Mesendoderm (in vitro differentiated cells): ENCODE measurements at regions not wholly inside any gene's neighbourhood (a gene's known extent, or its start where the extent isn't known, plus 50 kb on each side); places are given as distances from the start of the nearest gene placed in this dataset.

ENCODE experiments used
- DNase-seq: peaks from one replicate; pipeline ENCODE4 v3.0.0; 2013
- H2AK5ac ChIP-seq: 2 replicates; pipeline ENCODE4 v1.6.1; 2013; ENCODE audit warnings: low read length, inconsistent platforms
- H2BK120ac ChIP-seq: 2 replicates; pipeline ENCODE4 v1.6.1; 2013; ENCODE audit warnings: low read depth, mild to moderate bottlenecking, low read length, moderate library complexity, mixed read lengths
- H2BK15ac ChIP-seq: replicated peaks from 2 replicates; pipeline ENCODE4 v1.6.1; 2013; ENCODE audit warnings: low read depth, mild to moderate bottlenecking, moderate library complexity
- H2BK5ac ChIP-seq: 2 replicates; pipeline ENCODE4 v1.6.1; 2013; ENCODE audit warnings: low read length, inconsistent platforms
- H3K18ac ChIP-seq: 2 replicates; pipeline ENCODE4 v1.6.1; 2013; ENCODE audit warnings: mild to moderate bottlenecking, low read length, mixed read lengths
- H3K23ac ChIP-seq: one replicate; pipeline ENCODE4 v1.6.1; 2013; ENCODE audit warnings: low read length
- H3K27ac ChIP-seq: 2 replicates; pipeline ENCODE4 v1.5.1; 2013; ENCODE audit warnings: low read depth, mild to moderate bottlenecking, inconsistent platforms, low read length, moderate library complexity
- H3K27me3 ChIP-seq: 2 replicates; pipeline ENCODE4 v1.6.1; 2013; ENCODE audit warnings: low read length, control low read depth, mild to moderate bottlenecking, inconsistent platforms; ENCODE audit not compliant: insufficient read depth, poor library complexity
- H3K36me3 ChIP-seq: 2 replicates; pipeline ENCODE4 v1.6.1; 2013; ENCODE audit warnings: low read length, inconsistent platforms; ENCODE audit not compliant: control insufficient read depth, insufficient read depth
- H3K4ac ChIP-seq: one replicate; pipeline ENCODE4 v1.6.1; 2013; ENCODE audit warnings: low read depth, mild to moderate bottlenecking, low read length, moderate library complexity
- H3K4me1 ChIP-seq: 2 replicates; pipeline ENCODE4 v1.6.1; 2013; ENCODE audit warnings: low read depth, low read length, inconsistent platforms; ENCODE audit not compliant: control insufficient read depth
- H3K4me2 ChIP-seq: 2 replicates; pipeline ENCODE4 v1.6.1; 2013; ENCODE audit warnings: low read length
- H3K4me3 ChIP-seq: 2 replicates; pipeline ENCODE4 v1.5.1; 2013; ENCODE audit warnings: mild to moderate bottlenecking, low read length
- H3K56ac ChIP-seq: one replicate; pipeline ENCODE4 v1.6.1; 2013; ENCODE audit warnings: low read length
- H3K79me1 ChIP-seq: 2 replicates; pipeline ENCODE4 v1.6.1; 2013; ENCODE audit warnings: low read length, inconsistent platforms
- H3K79me2 ChIP-seq: 2 replicates; pipeline ENCODE4 v1.6.1; 2013; ENCODE audit warnings: mild to moderate bottlenecking, low read length; ENCODE audit not compliant: control insufficient read depth, insufficient read depth
- H3K9ac ChIP-seq: 2 replicates; pipeline ENCODE4 v1.6.1; 2013; ENCODE audit warnings: low read length, inconsistent platforms
- H4K5ac ChIP-seq: one replicate; pipeline ENCODE4 v1.6.1; 2013; ENCODE audit warnings: low read length
- H4K8ac ChIP-seq: one replicate; pipeline ENCODE4 v1.6.1; 2013; ENCODE audit warnings: low read depth, mild to moderate bottlenecking, control low read depth, low read length, moderate library complexity
- WGBS: extraction: QIAGEN DNeasy Blood & Tissue Kit; methylation state at CpG from one replicate; pipeline ENCODE4 v1.1.7; 2013; ENCODE audit warnings: low lambda C conversion rate, missing lambda C conversion rate; ENCODE audit not compliant: insufficient coverage; ENCODE audit errors: extremely low coverage; 5-methylcytosine and 5-hydroxymethylcytosine counted together

- H3K4me1 ChIP-seq = peaks cover 20% of the 10 kb centered on the region
- no peaks in the 10 kb centered on the region for H3K79me2 ChIP-seq
- no peak for DNase-seq
These were observed 62.8 kb upstream of the ATL2 start for GRCh38 chr2:38439863-38440262.

GRCh38 chr2:38438883-38439612 is 62.0 kb upstream of the ATL2 start:
- Histone ChIP-seq H3K79me2 (no peaks in the 10 kb centered on the region), H3K27me3 (no peaks in the 10 kb centered on the region), H3K4me3 (no peak overlapping the region), H3K27ac (no peak overlapping the region), H4K5ac (no peak overlapping the region), H3K18ac (no peak overlapping the region), H4K8ac (no peak overlapping the region), H2BK5ac (no peak overlapping the region), H2BK120ac (no peak overlapping the region), H3K79me1 (no peaks in the 10 kb centered on the region), H3K56ac (no peak overlapping the region), H3K9ac (no peak overlapping the region), H3K36me3 (no peaks in the 10 kb centered on the region), H3K23ac (no peak overlapping the region), H2AK5ac (no peak overlapping the region), H3K4ac (no peak overlapping the region), H2BK15ac (no peak overlapping the region), H3K4me2 (no peak overlapping the region), H3K4me1 (peaks cover 20% of the 10 kb centered on the region)
- WGBS = no CpG with 5 or more reads among the region's 2 CpGs
- no peak for DNase-seq

More at GRCh38 chr2:38439863-38440262, 62.8 kb upstream of the ATL2 start:
- no peak overlapping the region for H3K23ac ChIP-seq
- H3K18ac ChIP-seq = no peak overlapping the region
- no peak overlapping the region for H4K5ac ChIP-seq
- H2BK15ac ChIP-seq = no peak overlapping the region
- H2AK5ac ChIP-seq = no peak overlapping the region
- H4K8ac ChIP-seq = no peak overlapping the region
- no peaks in the 10 kb centered on the region for H3K79me1 ChIP-seq
- no CpG with 5 or more reads among the region's 3 CpGs for WGBS
- no peak overlapping the region for H2BK5ac ChIP-seq
- no peak overlapping the region for H2BK120ac ChIP-seq
- no peak overlapping the region for H3K27ac ChIP-seq
- no peak overlapping the region for H3K4me2 ChIP-seq
- H3K4me3 ChIP-seq = no peak overlapping the region
- no peaks in the 10 kb centered on the region for H3K27me3 ChIP-seq
- H3K4ac ChIP-seq = no peak overlapping the region
- H3K56ac ChIP-seq = no peak overlapping the region
- no peaks in the 10 kb centered on the region for H3K36me3 ChIP-seq
- H3K9ac ChIP-seq = no peak overlapping the region

GRCh38 chr2:38438133-38438882 is 61.2 kb upstream of the ATL2 start:
- WGBS = no CpG with 5 or more reads among the region's 2 CpGs
- Histone ChIP-seq H3K23ac (no peak overlapping the region), H3K4me2 (no peak overlapping the region), H3K4me1 (peaks cover 17% of the 10 kb centered on the region), H4K8ac (no peak overlapping the region), H3K79me2 (no peaks in the 10 kb centered on the region), H4K5ac (no peak overlapping the region), H3K79me1 (no peaks in the 10 kb centered on the region), H2BK15ac (no peak overlapping the region), H3K56ac (no peak overlapping the region), H3K36me3 (no peaks in the 10 kb centered on the region), H3K4ac (no peak overlapping the region), H2AK5ac (no peak overlapping the region), H3K27ac (no peak overlapping the region), H2BK120ac (no peak overlapping the region), H2BK5ac (no peak overlapping the region), H3K9ac (no peak overlapping the region), H3K4me3 (no peak overlapping the region), H3K27me3 (no peaks in the 10 kb centered on the region), H3K18ac (no peak overlapping the region)
- no peak for DNase-seq

- H3K23ac ChIP-seq = no peak overlapping the region
These were observed 59.2 kb upstream of the ATL2 start for GRCh38 chr2:38436227-38436664.

GRCh38 chr2:38435775-38436174 is 58.7 kb upstream of the ATL2 start:
- H3K4ac ChIP-seq = no peak overlapping the region
- no peak for DNase-seq
- H2BK120ac ChIP-seq = no peak overlapping the region

More at GRCh38 chr2:38436227-38436664, 59.2 kb upstream of the ATL2 start:
- Histone ChIP-seq H3K4me2 (no peak overlapping the region), H3K4ac (no peak overlapping the region), H2AK5ac (no peak overlapping the region), H2BK120ac (no peak overlapping the region), H3K56ac (no peak overlapping the region), H4K5ac (no peak overlapping the region), H2BK15ac (no peak overlapping the region), H3K79me1 (no peaks in the 10 kb centered on the region), H3K79me2 (no peaks in the 10 kb centered on the region), H3K9ac (no peak overlapping the region), H3K27me3 (no peaks in the 10 kb centered on the region), H2BK5ac (no peak overlapping the region), H3K4me3 (no peak overlapping the region), H3K36me3 (no peaks in the 10 kb centered on the region), H3K18ac (no peak overlapping the region), H3K4me1 (peaks cover 7% of the 10 kb centered on the region), H4K8ac (no peak overlapping the region), H3K27ac (no peak overlapping the region)
- no CpG with 5 or more reads among the region's 2 CpGs for WGBS
- no peak for DNase-seq

More at GRCh38 chr2:38435775-38436174, 58.7 kb upstream of the ATL2 start:
- no peak overlapping the region for H3K9ac ChIP-seq
- H3K79me1 ChIP-seq = no peaks in the 10 kb centered on the region
- no peak overlapping the region for H2AK5ac ChIP-seq
- no peak overlapping the region for H3K4me2 ChIP-seq
- H3K36me3 ChIP-seq = no peaks in the 10 kb centered on the region
- H2BK5ac ChIP-seq = no peak overlapping the region
- no peak overlapping the region for H4K8ac ChIP-seq
- no peak overlapping the region for H2BK15ac ChIP-seq
- H3K27ac ChIP-seq = no peak overlapping the region
- no peaks in the 10 kb centered on the region for H3K27me3 ChIP-seq
- no peaks in the 10 kb centered on the region for H3K79me2 ChIP-seq
- H4K5ac ChIP-seq = no peak overlapping the region
- no CpG with 5 or more reads among the region's 2 CpGs for WGBS
- H3K18ac ChIP-seq = no peak overlapping the region
- H3K4me3 ChIP-seq = no peak overlapping the region
- H3K23ac ChIP-seq = no peak overlapping the region
- H3K56ac ChIP-seq = no peak overlapping the region
- peaks cover 7% of the 10 kb centered on the region for H3K4me1 ChIP-seq
